ENCODE measurements at regions not wholly inside any gene's neighbourhood (a gene's known extent, or its start where the extent isn't known, plus 50 kb on each side); places are given as distances from the start of the nearest gene placed in this dataset.
"Not testable (repeated sequence)": the region's sequence is repeated elsewhere in the genome, so short reads cannot be mapped to it uniquely, and the experiment has no call there.

- DNase-seq = no peak
Measured at GRCh38 chr4:27368781-27369180, 508.1 kb downstream of the STIM2 start.

- DNase-seq = no peak
Measured at GRCh38 chr4:27381815-27382214, 521.2 kb downstream of the STIM2 start.

GRCh38 chr4:27387711-27388110 lies 527.1 kb downstream of the STIM2 start:
- no peak for DNase-seq

- DNase-seq = peak; percentile 93
Measured at GRCh38 chr4:27397886-27398285, 537.2 kb downstream of the STIM2 start.

GRCh38 chr4:27398631-27399310 lies 538.1 kb downstream of the STIM2 start:
- DNase-seq = peak; percentile 22

- peak; percentile 12 for DNase-seq
Measured at GRCh38 chr4:27407616-27408015, 547.0 kb downstream of the STIM2 start.

DNA sequence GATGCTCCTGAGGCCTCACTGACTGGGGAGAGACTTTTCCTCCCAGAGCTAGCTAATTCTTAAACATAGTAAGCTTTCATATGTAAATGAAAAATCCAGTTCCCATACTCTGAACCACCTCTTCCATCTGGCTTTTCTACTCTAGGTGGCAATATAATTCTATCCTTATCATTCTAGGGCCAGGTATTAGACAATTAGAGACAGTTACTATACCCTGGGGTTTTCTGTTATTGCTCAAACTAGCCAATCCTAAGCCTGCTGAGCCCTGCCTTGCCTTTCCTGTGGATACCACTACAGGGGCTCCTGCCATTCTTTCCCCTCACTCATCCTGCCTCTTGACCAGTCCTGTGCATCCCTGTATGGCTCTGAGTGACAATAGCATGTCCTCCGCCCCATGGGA lies 552.0 kb downstream of the STIM2 start:
- DNase-seq = no peak

DNA sequence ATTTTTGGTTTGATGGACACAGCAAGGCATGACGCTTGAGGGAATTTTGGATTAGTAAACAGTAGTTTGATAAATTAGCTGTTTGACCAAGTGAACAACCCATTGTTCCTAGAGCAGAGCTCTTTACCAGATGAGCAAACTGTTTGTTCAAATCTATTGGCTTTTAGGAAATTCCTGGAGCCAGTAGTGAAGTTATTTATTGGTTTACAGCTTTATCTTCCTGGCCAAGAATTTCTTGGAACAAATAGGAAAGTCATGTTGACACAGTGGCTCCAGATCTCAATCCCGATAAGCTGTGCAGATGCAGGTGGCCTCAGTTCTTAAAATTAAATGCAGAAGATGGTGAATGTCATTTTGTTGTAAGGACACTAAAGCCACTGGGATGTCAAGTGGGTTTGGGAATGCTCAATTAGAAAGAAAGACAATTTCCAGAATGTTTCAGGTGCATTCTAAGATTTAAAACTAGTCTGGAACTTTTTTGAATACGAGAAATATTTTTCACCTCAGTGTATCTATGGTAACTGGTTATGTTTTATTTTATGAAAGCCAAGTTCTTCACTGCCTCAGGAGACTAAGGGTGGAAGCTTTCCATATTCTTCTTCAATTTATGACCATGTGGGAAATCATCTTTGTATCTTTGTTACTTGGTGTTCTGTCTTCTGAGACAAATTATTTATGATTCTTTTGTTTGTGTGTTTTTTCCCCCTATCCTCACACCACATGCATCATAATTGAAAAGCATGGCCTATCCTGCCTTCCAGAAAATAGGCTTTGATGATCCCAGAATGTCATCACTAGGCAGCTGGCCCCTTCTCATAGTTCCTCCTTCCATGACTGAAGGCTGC lies 554.5 kb downstream of the STIM2 start:
- no peak for DNase-seq

DNA sequence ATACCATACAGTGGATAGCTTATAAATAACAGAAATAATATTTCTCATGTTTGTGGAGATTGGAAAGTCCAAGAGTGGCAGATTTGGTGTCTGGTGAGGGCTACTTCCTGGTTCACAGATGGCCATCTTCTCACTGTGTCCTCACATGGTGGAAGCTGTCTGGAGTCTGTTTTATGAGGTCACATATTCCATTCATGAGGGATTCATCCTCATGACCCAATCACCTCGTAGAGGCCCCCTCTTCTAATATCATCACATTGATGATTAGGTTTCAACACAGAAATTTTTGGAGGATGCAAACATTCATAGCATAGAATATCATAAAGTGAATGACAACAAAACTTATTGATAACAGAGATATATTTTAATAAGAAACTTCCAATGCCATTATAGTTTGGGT lies 568.0 kb downstream of the STIM2 start:
- no peak for DNase-seq

- DNase-seq = peak; percentile 2
Measured at GRCh38 chr4:27429364-27429871, 568.8 kb downstream of the STIM2 start.

DNA sequence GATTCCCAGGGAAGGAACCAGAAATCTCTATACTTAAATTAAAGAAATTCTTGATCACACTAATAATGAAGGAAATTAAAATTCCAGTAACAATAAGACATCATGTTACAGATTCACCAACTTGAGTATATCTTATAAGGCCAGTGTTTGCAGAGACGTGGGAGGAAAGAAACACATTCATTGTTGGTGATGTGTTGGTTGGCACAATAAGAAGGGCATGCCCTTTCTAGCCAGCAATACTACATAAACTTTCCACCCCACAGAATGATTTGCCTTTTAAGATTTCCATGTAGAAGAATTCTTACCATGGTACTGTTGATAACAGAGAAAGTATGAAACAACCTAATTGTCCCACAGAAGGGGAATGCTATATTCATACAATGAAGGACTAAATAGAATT lies 581.5 kb downstream of the STIM2 start:
- DNase-seq = no peak

- not testable (repeated sequence) for DNase-seq
Measured at GRCh38 chr4:27442661-27443060, 582.0 kb downstream of the STIM2 start.

GRCh38 chr4:27463816-27464215 lies 603.2 kb downstream of the STIM2 start:
- DNase-seq = peak; percentile 61

GRCh38 chr4:27467351-27467750 lies 606.7 kb downstream of the STIM2 start:
- DNase-seq = no peak

- DNase-seq = no peak
Measured at GRCh38 chr4:27472364-27472763, 611.7 kb downstream of the STIM2 start.

DNA sequence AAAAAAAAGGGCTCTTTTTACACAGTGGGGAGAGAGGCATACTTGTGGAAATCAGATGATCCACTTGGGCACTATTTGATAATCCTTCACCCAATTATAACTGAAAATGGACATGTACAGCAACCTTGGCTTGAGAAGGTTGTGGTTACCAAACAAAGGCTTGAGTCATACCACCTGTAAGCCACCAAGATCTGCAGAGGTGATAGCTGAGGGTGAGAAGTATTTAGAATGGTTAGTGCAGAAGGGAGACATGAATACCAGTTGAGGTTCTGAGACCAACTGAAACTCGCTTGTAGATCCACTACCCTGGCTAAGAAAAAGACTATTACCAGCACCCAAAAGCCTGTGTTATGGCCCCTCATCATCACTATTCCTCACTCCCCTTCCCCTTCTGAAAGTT lies 614.0 kb downstream of the STIM2 start:
- no peak for DNase-seq

DNA sequence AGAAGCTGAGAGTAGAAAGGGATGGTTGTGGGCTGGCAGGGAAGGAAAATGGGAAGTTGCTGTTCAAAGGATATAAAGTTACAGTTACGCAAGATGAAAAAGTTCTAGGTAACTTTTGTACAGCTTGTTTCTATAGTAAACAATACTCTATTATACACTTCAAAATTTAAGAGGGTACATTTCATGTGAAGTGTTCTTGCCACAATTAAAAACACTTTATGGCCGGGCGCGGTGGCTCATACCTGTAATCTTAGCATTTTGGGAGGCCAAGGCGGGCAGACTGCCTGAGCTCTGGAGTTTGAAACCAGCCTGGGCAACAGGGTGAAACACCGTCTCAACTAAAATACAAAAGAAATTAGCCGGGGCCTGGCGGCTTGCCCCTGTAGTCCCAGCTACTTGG lies 623.6 kb downstream of the STIM2 start:
- DNase-seq = no peak

GRCh38 chr4:27490315-27490714 lies 629.7 kb downstream of the STIM2 start:
- DNase-seq = no peak

DNA sequence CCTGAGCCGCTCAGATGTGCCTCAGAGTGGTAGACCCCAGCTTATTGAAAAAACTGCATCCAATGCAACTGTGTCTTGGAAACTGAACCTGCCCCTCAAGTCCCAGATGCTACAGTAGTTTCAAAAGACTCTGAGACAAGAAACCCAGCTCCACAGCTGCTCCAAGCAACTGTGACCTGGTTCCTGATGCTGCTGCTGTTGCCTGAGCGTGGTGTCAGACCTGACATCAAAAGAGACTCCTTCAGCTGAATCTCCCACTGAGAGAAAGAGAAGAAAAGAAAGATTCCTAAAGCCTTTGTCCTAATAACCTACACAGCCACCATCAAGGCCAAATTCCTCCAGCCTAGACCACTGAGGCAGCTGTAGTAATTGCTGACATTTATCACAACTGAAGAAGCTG lies 630.1 kb downstream of the STIM2 start:
- DNase-seq = no peak

DNA sequence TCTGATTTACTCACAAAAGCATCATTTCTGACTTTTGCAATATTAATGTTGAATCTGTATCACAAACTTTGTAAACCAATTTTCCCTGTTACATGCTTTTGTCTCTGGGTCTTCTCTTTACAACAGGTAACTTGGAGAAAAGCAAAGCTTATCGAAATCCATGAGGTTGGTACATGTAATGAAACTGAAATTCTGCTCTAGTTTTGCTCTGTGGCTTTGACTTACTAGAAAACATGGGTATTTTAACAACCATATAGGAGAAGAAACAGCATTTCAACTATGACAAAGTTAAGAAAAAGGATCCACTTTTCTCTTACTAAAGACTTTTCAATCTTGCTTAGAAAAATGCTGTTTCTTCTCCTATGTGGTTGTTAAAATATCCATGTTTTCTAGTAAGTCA lies 645.8 kb downstream of the STIM2 start:
- no peak for DNase-seq

DNA sequence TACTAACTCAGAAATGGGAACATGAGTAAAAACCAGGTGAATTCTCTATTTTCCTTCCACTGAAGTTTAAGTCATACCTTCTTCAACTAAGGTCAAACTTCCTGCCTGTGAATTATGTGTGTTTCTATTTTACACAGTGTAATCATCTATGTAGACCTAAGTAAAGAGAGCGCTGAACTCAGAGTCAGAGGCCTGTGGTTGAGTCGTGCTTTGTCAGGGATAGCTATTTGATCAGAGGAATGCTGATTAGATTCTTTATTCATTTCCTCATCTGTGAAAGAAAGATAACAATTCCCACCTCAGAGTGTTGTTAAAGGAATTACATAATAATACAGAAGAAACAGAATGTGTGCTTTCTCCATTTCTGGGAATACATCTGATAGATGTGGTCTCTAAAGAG lies 654.1 kb downstream of the STIM2 start:
- no peak for DNase-seq

DNA sequence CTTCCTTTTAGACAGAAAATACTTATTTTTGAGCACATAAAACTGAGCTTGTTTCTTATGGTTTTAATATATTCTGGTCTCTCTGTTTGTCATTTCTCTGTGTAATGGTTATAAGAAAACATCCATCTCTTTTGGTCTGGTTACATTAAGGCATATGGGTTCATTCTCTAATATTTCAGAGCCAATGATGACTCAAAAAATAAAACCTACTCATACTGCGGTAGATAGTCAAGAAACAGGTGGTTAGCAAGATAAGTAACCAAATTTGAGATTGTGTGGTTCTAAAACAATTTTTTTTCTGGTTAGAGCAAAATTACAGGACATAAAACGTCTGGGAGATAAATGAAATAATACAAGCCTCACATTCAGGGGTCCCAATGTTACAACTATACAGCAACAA lies 654.5 kb downstream of the STIM2 start:
- DNase-seq = no peak

DNA sequence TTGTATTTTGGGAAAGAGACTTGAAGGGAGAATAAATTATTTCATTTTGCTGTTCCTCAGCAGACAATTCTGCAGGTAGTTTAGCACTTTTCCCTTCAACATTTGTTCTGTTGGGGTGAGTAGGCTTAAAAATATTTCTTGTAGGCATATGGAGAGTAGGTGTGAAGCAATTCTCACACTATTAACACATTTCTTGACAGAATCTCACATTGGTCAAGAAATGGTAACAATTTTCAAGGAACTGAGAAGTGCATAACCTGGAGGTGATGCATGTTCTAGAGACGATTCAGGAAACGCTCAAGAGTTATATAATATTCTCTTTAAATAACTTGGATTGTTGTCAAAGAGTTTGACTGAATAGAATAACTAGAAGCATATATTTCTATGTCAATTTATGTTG lies 658.2 kb downstream of the STIM2 start:
- no peak for DNase-seq

- DNase-seq = no peak
Measured at GRCh38 chr4:27524224-27524623, 663.6 kb downstream of the STIM2 start.
